ENCODE measurements at regions not wholly inside any gene's neighbourhood (a gene's known extent, or its start where the extent isn't known, plus 50 kb on each side); places are given as distances from the start of the nearest gene placed in this dataset.

DNA sequence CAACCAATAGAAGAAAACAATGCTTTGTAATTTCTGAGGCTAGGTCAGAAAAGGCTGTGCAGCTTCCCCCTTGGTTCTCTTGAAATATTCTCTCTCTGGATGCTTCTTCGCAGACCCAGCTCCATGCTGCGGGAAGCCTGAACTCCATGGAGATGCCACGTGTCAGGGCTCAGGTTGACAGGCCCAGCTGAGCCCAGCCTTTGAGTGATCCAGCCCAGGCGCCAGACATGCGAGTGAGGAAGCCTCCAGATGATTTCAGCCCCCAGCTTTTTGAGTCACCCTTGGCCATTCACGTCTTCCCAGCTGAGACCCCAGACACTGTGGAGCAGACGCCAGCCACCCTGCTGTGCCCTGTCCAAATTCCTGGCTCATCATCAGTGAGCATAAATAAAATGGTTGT, 378.4 kb upstream of the NRP1 start:
- Histone ChIP-seq H4K20me1 (ENCODE audit: insufficient read depth, low read length) (no peaks in the 10 kb centered on the region), H3K9ac (ENCODE audit: low read depth, low read length) (no peak overlapping the region), H3K4me3 (ENCODE audit: low read depth in 1 of 2, low read length in 2 of 2) (no peak overlapping the region), H2AFZ (ENCODE audit: low read depth, low read length) (no peak overlapping the region), H3K27ac (ENCODE audit: low read length) (no peak overlapping the region), H3K79me2 (ENCODE audit: insufficient read depth, low read length) (no peaks in the 10 kb centered on the region), H3K4me1 (ENCODE audit: insufficient read depth, low read length) (no peaks in the 10 kb centered on the region), H3K4me2 (ENCODE audit: insufficient read depth, low read length) (no peak overlapping the region), H3K36me3 (ENCODE audit: insufficient read depth, low read length) (no peaks in the 10 kb centered on the region), H3K27me3 (ENCODE audit: insufficient read depth, low read length, poor library complexity) (no peaks in the 10 kb centered on the region), H3K9me3 (ENCODE audit: insufficient read depth, low read length, severe bottlenecking) (no peaks in the 10 kb centered on the region)
- ATAC-seq (ENCODE audit: insufficient read depth, low read depth) (no peak), DNase-seq (no peak)
- TF ChIP-seq CTCF (IDR thresholded peaks at IDR 0.05; ENCODE audit: borderline replicate concordance, extremely low read depth, low read length, poor library complexity, severe bottlenecking) = no peak
- no peak for TF ChIP-seq EZH2 (IDR thresholded peaks at IDR 0.05; ENCODE audit: borderline replicate concordance, low read depth, low read length, severe bottlenecking)

DNA sequence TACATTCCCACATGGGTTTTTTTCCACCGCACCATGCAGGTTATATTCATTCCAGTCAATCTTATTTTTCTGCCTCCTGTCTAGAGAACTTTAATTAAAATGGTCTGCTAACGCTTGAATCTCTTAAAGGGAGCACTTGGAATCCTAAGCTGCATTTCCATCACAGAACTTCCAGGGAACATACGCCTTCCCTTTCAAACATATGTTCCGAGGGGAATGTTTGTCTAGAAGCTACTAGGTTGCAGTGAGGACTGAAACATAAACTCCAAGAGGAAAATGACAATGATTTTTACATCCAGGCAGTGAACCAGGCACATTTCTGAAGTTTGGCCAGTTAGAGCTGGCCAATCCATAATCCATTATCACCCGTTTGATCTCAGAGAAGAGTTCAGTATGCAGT, 375.5 kb upstream of the NRP1 start:
- Histone ChIP-seq H3K9ac (ENCODE audit: low read depth, low read length) (no peak overlapping the region), H3K79me2 (ENCODE audit: insufficient read depth, low read length) (no peaks in the 10 kb centered on the region), H3K4me1 (ENCODE audit: insufficient read depth, low read length) (no peaks in the 10 kb centered on the region), H3K27me3 (ENCODE audit: insufficient read depth, low read length, poor library complexity) (no peaks in the 10 kb centered on the region), H3K9me3 (ENCODE audit: insufficient read depth, low read length, severe bottlenecking) (no peaks in the 10 kb centered on the region), H4K20me1 (ENCODE audit: insufficient read depth, low read length) (no peaks in the 10 kb centered on the region), H3K36me3 (ENCODE audit: insufficient read depth, low read length) (no peaks in the 10 kb centered on the region), H3K4me3 (ENCODE audit: low read depth in 1 of 2, low read length in 2 of 2) (no peak overlapping the region), H2AFZ (ENCODE audit: low read depth, low read length) (no peak overlapping the region), H3K4me2 (ENCODE audit: insufficient read depth, low read length) (no peak overlapping the region), H3K27ac (ENCODE audit: low read length) (no peak overlapping the region)
- DNase-seq (no peak), ATAC-seq (ENCODE audit: insufficient read depth, low read depth) (no peak)
- no peak for TF ChIP-seq EZH2 (IDR thresholded peaks at IDR 0.05; ENCODE audit: borderline replicate concordance, low read depth, low read length, severe bottlenecking)

DNA sequence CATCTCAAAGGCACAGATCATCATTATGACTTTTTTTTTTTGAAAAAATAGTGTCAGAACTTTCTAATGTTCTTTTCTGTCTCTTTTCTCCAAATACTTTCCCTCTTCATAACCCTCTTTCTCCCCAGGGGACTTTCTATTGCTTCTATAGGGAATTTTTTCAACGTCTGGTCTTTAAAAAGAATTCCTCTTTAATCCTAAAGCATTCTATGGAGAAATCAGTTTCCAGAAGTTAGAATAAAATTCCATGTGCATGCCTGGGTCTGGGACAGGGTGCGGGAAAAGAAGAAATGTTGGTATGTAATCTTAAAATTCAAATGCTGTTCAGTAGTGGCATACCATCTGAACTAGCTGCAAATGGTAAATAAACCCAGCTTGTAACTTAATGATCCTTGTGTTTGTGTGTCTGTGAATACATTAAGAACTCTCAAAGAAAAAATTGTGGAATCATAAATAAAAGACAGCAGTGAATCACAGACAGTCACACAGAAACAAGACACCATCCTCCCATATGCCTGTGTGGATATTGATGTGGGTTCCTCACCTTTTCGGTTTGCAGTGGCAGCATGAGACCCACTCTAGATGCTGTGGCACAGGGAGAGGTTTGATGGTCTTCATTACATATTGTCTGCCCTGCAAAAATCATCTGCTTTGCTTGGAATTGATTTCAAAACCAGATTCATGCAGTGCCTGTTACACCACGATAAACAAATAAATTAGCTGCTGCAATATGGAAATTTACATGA, 374.7 kb upstream of the NRP1 start:
- no peak overlapping the region for H3K4me2 ChIP-seq (ENCODE audit: insufficient read depth, low read length)
- no peaks in the 10 kb centered on the region for H3K9me3 ChIP-seq (ENCODE audit: insufficient read depth, low read length, severe bottlenecking)
- H3K9ac ChIP-seq (ENCODE audit: low read depth, low read length) = no peak overlapping the region
- TF ChIP-seq CTCF (IDR thresholded peaks at IDR 0.05; ENCODE audit: borderline replicate concordance, extremely low read depth, low read length, poor library complexity, severe bottlenecking) (no peak), EZH2 (IDR thresholded peaks at IDR 0.05; ENCODE audit: borderline replicate concordance, low read depth, low read length, severe bottlenecking) (no peak)
- DNase-seq = no peak
- no peaks in the 10 kb centered on the region for H3K79me2 ChIP-seq (ENCODE audit: insufficient read depth, low read length)
- ATAC-seq (ENCODE audit: insufficient read depth, low read depth) = no peak
- no peaks in the 10 kb centered on the region for H3K27me3 ChIP-seq (ENCODE audit: insufficient read depth, low read length, poor library complexity)
- H3K4me1 ChIP-seq (ENCODE audit: insufficient read depth, low read length) = no peaks in the 10 kb centered on the region
- H3K27ac ChIP-seq (ENCODE audit: low read length) = no peak overlapping the region
- H3K4me3 ChIP-seq (ENCODE audit: low read depth in 1 of 2, low read length in 2 of 2) = no peak overlapping the region
- H4K20me1 ChIP-seq (ENCODE audit: insufficient read depth, low read length) = no peaks in the 10 kb centered on the region
- H2AFZ ChIP-seq (ENCODE audit: low read depth, low read length) = no peak overlapping the region
- H3K36me3 ChIP-seq (ENCODE audit: insufficient read depth, low read length) = no peaks in the 10 kb centered on the region

DNA sequence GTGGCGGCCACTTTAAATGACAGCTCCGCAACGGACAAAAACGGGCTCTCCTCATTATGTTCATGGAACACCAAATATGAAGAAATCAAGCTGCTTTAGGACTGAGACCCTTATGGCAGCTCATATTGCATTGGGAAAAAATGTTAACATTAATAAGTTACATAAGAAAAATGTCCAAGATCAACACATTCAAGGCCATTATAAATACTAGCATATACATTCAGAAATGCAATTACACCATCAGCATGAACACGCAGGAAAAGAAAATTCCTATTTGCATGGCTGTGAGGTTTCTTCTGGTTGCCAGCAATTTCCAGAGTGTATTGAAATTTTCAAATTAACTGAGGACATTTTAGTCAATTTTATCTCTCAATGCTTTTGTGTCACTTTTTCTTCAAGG, 374.1 kb upstream of the NRP1 start:
- no peaks in the 10 kb centered on the region for H4K20me1 ChIP-seq (ENCODE audit: insufficient read depth, low read length)
- H3K27me3 ChIP-seq (ENCODE audit: insufficient read depth, low read length, poor library complexity) = no peaks in the 10 kb centered on the region
- H3K4me2 ChIP-seq (ENCODE audit: insufficient read depth, low read length) = no peak overlapping the region
- H2AFZ ChIP-seq (ENCODE audit: low read depth, low read length) = no peak overlapping the region
- DNase-seq (no peak), ATAC-seq (ENCODE audit: insufficient read depth, low read depth) (no peak)
- H3K36me3 ChIP-seq (ENCODE audit: insufficient read depth, low read length) = no peaks in the 10 kb centered on the region
- no peak for TF ChIP-seq EZH2 (IDR thresholded peaks at IDR 0.05; ENCODE audit: borderline replicate concordance, low read depth, low read length, severe bottlenecking)
- TF ChIP-seq CTCF (IDR thresholded peaks at IDR 0.05; ENCODE audit: borderline replicate concordance, extremely low read depth, low read length, poor library complexity, severe bottlenecking) = no peak
- no peaks in the 10 kb centered on the region for H3K4me1 ChIP-seq (ENCODE audit: insufficient read depth, low read length)
- no peak overlapping the region for H3K9ac ChIP-seq (ENCODE audit: low read depth, low read length)
- no peak overlapping the region for H3K27ac ChIP-seq (ENCODE audit: low read length)
- no peaks in the 10 kb centered on the region for H3K9me3 ChIP-seq (ENCODE audit: insufficient read depth, low read length, severe bottlenecking)
- no peaks in the 10 kb centered on the region for H3K79me2 ChIP-seq (ENCODE audit: insufficient read depth, low read length)
- no peak overlapping the region for H3K4me3 ChIP-seq (ENCODE audit: low read depth in 1 of 2, low read length in 2 of 2)
